ENCODE measurements at regions not wholly inside any gene's neighbourhood (a gene's known extent, or its start where the extent isn't known, plus 50 kb on each side); places are given as distances from the start of the nearest gene placed in this dataset.

DNA sequence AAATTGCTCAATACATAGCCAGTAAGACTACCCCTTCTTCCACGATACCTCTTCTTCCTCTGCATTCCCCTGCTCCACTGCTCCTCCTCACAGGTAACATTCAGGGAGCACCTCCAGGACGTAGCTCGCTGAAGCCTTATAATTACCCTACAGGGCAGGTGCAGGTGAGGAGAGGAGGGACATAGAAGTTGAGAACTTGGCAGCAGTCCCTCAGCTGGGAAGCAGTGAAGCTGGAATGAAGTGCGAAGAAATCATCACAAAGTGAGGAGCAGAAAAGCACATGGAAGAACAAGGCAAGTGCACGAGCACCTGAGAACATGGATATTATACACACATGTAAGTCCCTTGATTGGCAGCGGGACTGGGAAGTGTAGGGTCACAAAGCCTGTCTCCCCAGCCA, 118.2 kb downstream of the HSD17B3 start:
- no peaks in the 10 kb centered on the region for H3K36me3 ChIP-seq (ENCODE audit: control insufficient read depth in 2 of 2, insufficient read depth in 2 of 2, low read length in 1 of 2)
- no peak overlapping the region for H3K27ac ChIP-seq (ENCODE audit: low read depth in 2 of 2, low read length in 1 of 2)
- peaks cover 2 to 5% of the 10 kb centered on the region in 2 donors for H3K9me3 ChIP-seq (ENCODE audit: control insufficient read depth in 2 of 2, insufficient read depth in 1 of 2, low read depth in 1 of 2, low read length in 1 of 2)
- peaks cover 4 to 7% of the 10 kb centered on the region in 2 donors for H3K4me1 ChIP-seq (ENCODE audit: control insufficient read depth in 2 of 2, insufficient read depth in 2 of 2, low read length in 1 of 2)
- H3K4me3 ChIP-seq (ENCODE audit: low read depth in 1 of 2, low read length in 2 of 2): no peak overlapping the region
- H3K27me3 ChIP-seq (ENCODE audit: control insufficient read depth in 1 of 2, insufficient read depth in 2 of 2, low read length in 2 of 2): no peaks in the 10 kb centered on the region
- WGBS, 2 donors: 82 to 91% methylated on average over 6 of the region's 6 CpGs

GRCh38 chr9:96178153-96178552, 123.8 kb downstream of the HSD17B3 start:
- no peaks in the 10 kb centered on the region for H3K27me3 ChIP-seq (ENCODE audit: control insufficient read depth in 1 of 2, insufficient read depth in 2 of 2, low read length in 2 of 2)
- H3K27ac ChIP-seq (ENCODE audit: low read depth in 2 of 2, low read length in 1 of 2): no peak overlapping the region
- H3K4me1 ChIP-seq (ENCODE audit: control insufficient read depth in 2 of 2, insufficient read depth in 2 of 2, low read length in 1 of 2): no peaks in the 10 kb centered on the region
- WGBS, 2 donors: 93 to 99% methylated on average over 8 of the region's 8 CpGs
- H3K9me3 ChIP-seq (ENCODE audit: control insufficient read depth in 2 of 2, insufficient read depth in 1 of 2, low read depth in 1 of 2, low read length in 1 of 2): no peaks in the 10 kb centered on the region
- no peak overlapping the region for H3K4me3 ChIP-seq (ENCODE audit: low read depth in 1 of 2, low read length in 2 of 2)
- H3K36me3 ChIP-seq (ENCODE audit: control insufficient read depth in 2 of 2, insufficient read depth in 2 of 2, low read length in 1 of 2): no peaks in the 10 kb centered on the region

- no peak overlapping the region for H3K4me3 ChIP-seq (ENCODE audit: low read depth in 1 of 2, low read length in 2 of 2)
- no peak overlapping the region for H3K27ac ChIP-seq (ENCODE audit: low read depth in 2 of 2, low read length in 1 of 2)
- H3K4me1 ChIP-seq (ENCODE audit: control insufficient read depth in 2 of 2, insufficient read depth in 2 of 2, low read length in 1 of 2): no peaks in the 10 kb centered on the region
- H3K9me3 ChIP-seq (ENCODE audit: control insufficient read depth in 2 of 2, insufficient read depth in 1 of 2, low read depth in 1 of 2, low read length in 1 of 2): no peaks in the 10 kb centered on the region
- H3K27me3 ChIP-seq (ENCODE audit: control insufficient read depth in 1 of 2, insufficient read depth in 2 of 2, low read length in 2 of 2): no peaks in the 10 kb centered on the region
- WGBS, 2 donors: 69 to 71% methylated on average over 4 of the region's 4 CpGs
- no peaks in the 10 kb centered on the region for H3K36me3 ChIP-seq (ENCODE audit: control insufficient read depth in 2 of 2, insufficient read depth in 2 of 2, low read length in 1 of 2)
Measured at GRCh38 chr9:96177719-96178028, 124.3 kb downstream of the HSD17B3 start.

DNA sequence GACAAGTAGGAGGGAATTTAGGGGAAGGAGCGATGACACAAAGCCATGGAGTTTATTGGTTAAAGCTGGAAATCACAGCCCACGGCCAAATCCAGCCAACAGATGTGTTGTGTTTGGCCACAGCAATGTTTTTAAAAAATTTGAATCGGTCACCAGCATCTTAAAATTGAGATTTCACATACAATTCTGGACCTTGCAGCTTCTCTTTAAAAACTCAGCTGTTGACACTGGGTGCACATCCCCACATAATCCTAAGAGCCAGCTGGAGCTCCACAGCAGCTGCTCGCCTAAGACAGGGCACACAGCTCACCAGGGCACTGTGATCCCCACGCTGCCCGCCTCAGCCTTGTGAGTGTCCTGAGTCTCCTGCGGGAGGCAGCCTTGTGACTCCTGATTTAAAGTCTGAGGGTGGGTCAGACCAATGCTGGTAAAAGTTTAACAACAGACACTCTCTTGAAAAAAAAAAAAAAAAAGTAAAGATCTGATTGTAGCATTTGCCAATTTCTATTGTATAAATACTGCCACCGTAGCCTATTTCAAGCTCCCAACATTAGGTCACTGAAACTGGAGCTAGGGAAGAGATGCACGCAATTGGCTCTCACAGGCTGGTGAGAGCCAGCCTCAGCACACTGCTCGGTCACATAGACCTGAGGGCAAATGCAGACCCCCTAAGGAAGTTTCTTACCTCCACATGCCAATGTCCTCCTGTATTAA, 124.8 kb downstream of the HSD17B3 start:
- Histone ChIP-seq H3K4me3 (ENCODE audit: low read depth in 1 of 2, low read length in 2 of 2) (no peak overlapping the region), H3K4me1 (ENCODE audit: control insufficient read depth in 2 of 2, insufficient read depth in 2 of 2, low read length in 1 of 2) (no peaks in the 10 kb centered on the region), H3K27me3 (ENCODE audit: control insufficient read depth in 1 of 2, insufficient read depth in 2 of 2, low read length in 2 of 2) (no peaks in the 10 kb centered on the region), H3K9me3 (ENCODE audit: control insufficient read depth in 2 of 2, insufficient read depth in 1 of 2, low read depth in 1 of 2, low read length in 1 of 2) (no peaks in the 10 kb centered on the region), H3K36me3 (ENCODE audit: control insufficient read depth in 2 of 2, insufficient read depth in 2 of 2, low read length in 1 of 2) (no peaks in the 10 kb centered on the region), H3K27ac (ENCODE audit: low read depth in 2 of 2, low read length in 1 of 2) (no peak overlapping the region)
- WGBS, 2 donors: 63 to 66% methylated on average over 10 of the region's 10 CpGs

DNA sequence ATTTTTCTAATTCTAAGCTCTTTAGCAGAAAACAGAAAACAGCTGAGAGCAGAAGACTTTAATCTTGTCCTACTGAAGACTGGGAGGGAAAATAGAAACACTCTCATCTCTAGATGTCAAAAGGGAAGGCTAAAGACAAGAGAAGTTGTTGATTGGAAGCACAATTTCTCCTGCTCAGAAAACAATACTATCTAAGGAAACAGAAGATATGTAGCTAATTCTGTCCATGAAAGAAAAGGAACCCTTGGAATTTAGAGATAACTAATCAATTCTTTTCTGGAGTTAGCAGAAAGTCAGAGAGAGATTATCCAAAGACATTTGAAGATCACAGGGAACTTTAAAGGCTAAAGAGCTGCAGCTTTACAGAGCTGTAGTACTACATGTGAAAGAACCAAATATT, 126.2 kb downstream of the HSD17B3 start:
- Histone ChIP-seq H3K9me3 (ENCODE audit: control insufficient read depth in 2 of 2, insufficient read depth in 1 of 2, low read depth in 1 of 2, low read length in 1 of 2) (no peaks in the 10 kb centered on the region), H3K4me1 (ENCODE audit: control insufficient read depth in 2 of 2, insufficient read depth in 2 of 2, low read length in 1 of 2) (no peaks in the 10 kb centered on the region), H3K27me3 (ENCODE audit: control insufficient read depth in 1 of 2, insufficient read depth in 2 of 2, low read length in 2 of 2) (no peaks in the 10 kb centered on the region), H3K36me3 (ENCODE audit: control insufficient read depth in 2 of 2, insufficient read depth in 2 of 2, low read length in 1 of 2) (no peaks in the 10 kb centered on the region), H3K4me3 (ENCODE audit: low read depth in 1 of 2, low read length in 2 of 2) (no peak overlapping the region), H3K27ac (ENCODE audit: low read depth in 2 of 2, low read length in 1 of 2) (no peak overlapping the region)

GRCh38 chr9:96175001-96175400, 127.0 kb downstream of the HSD17B3 start:
- no peak overlapping the region for H3K4me3 ChIP-seq (ENCODE audit: low read depth in 1 of 2, low read length in 2 of 2)
- H3K27ac ChIP-seq (ENCODE audit: low read depth in 2 of 2, low read length in 1 of 2): no peak overlapping the region
- 94% methylated on average over 1 of the region's 1 CpG for WGBS, 2 donors
- H3K27me3 ChIP-seq (ENCODE audit: control insufficient read depth in 1 of 2, insufficient read depth in 2 of 2, low read length in 2 of 2): no peaks in the 10 kb centered on the region
- H3K4me1 ChIP-seq (ENCODE audit: control insufficient read depth in 2 of 2, insufficient read depth in 2 of 2, low read length in 1 of 2): no peaks in the 10 kb centered on the region
- no peaks in the 10 kb centered on the region for H3K36me3 ChIP-seq (ENCODE audit: control insufficient read depth in 2 of 2, insufficient read depth in 2 of 2, low read length in 1 of 2)
- H3K9me3 ChIP-seq (ENCODE audit: control insufficient read depth in 2 of 2, insufficient read depth in 1 of 2, low read depth in 1 of 2, low read length in 1 of 2): no peaks in the 10 kb centered on the region

DNA sequence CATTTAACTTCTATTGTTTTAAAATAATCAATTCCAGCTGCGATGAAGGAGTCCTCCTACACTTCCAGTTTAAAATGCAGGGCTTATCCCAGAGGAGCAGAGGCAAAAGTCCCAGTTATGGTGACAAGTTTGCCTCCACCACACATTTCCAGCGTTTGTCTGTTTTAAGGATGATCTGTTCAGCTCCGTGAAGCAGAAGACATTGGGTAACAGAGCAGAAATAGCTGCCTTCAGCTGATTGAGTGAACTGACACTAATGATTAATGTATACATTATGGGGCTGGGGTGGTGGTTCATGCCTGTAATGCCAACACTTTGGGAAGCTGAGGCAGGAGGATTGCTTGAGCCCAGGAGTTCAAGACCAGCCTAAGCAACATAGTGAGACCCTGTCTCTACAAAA, 127.6 kb downstream of the HSD17B3 start:
- WGBS, 2 donors: 82 to 89% methylated on average over 3 of the region's 3 CpGs
- no peaks in the 10 kb centered on the region for H3K9me3 ChIP-seq (ENCODE audit: control insufficient read depth in 2 of 2, insufficient read depth in 1 of 2, low read depth in 1 of 2, low read length in 1 of 2)
- H3K27ac ChIP-seq (ENCODE audit: low read depth in 2 of 2, low read length in 1 of 2): no peak overlapping the region
- peaks cover under 1 to 1% of the 10 kb centered on the region in 2 donors for H3K4me1 ChIP-seq (ENCODE audit: control insufficient read depth in 2 of 2, insufficient read depth in 2 of 2, low read length in 1 of 2)
- H3K36me3 ChIP-seq (ENCODE audit: control insufficient read depth in 2 of 2, insufficient read depth in 2 of 2, low read length in 1 of 2): no peaks in the 10 kb centered on the region
- no peak overlapping the region for H3K4me3 ChIP-seq (ENCODE audit: low read depth in 1 of 2, low read length in 2 of 2)
- H3K27me3 ChIP-seq (ENCODE audit: control insufficient read depth in 1 of 2, insufficient read depth in 2 of 2, low read length in 2 of 2): no peaks in the 10 kb centered on the region

- Histone ChIP-seq H3K9me3 (ENCODE audit: control insufficient read depth in 2 of 2, insufficient read depth in 1 of 2, low read depth in 1 of 2, low read length in 1 of 2) (no peaks in the 10 kb centered on the region), H3K36me3 (ENCODE audit: control insufficient read depth in 2 of 2, insufficient read depth in 2 of 2, low read length in 1 of 2) (no peaks in the 10 kb centered on the region), H3K4me1 (ENCODE audit: control insufficient read depth in 2 of 2, insufficient read depth in 2 of 2, low read length in 1 of 2) (peaks cover 2 to 8% of the 10 kb centered on the region in 2 donors), H3K27me3 (ENCODE audit: control insufficient read depth in 1 of 2, insufficient read depth in 2 of 2, low read length in 2 of 2) (no peaks in the 10 kb centered on the region), H3K27ac (ENCODE audit: low read depth in 2 of 2, low read length in 1 of 2) (no peak overlapping the region), H3K4me3 (ENCODE audit: low read depth in 1 of 2, low read length in 2 of 2) (no peak overlapping the region)
- 86 to 91% methylated on average over 7 of the region's 7 CpGs for WGBS, 2 donors
Measured at GRCh38 chr9:96173640-96174039, 128.3 kb downstream of the HSD17B3 start.

- Histone ChIP-seq H3K9me3 (ENCODE audit: control insufficient read depth in 2 of 2, insufficient read depth in 1 of 2, low read depth in 1 of 2, low read length in 1 of 2) (no peaks in the 10 kb centered on the region), H3K27me3 (ENCODE audit: control insufficient read depth in 1 of 2, insufficient read depth in 2 of 2, low read length in 2 of 2) (no peaks in the 10 kb centered on the region), H3K36me3 (ENCODE audit: control insufficient read depth in 2 of 2, insufficient read depth in 2 of 2, low read length in 1 of 2) (no peaks in the 10 kb centered on the region), H3K4me1 (ENCODE audit: control insufficient read depth in 2 of 2, insufficient read depth in 2 of 2, low read length in 1 of 2) (peaks cover 2 to 8% of the 10 kb centered on the region in 2 donors), H3K4me3 (ENCODE audit: low read depth in 1 of 2, low read length in 2 of 2) (no peak overlapping the region), H3K27ac (ENCODE audit: low read depth in 2 of 2, low read length in 1 of 2) (no peak overlapping the region)
- 47 to 54% methylated on average over 5 of the region's 5 CpGs for WGBS, 2 donors
Measured at GRCh38 chr9:96172797-96173196, 129.2 kb downstream of the HSD17B3 start.

GRCh38 chr9:96171728-96172127, 130.2 kb downstream of the HSD17B3 start:
- no peak overlapping the region for H3K27ac ChIP-seq (ENCODE audit: low read depth in 2 of 2, low read length in 1 of 2)
- peaks cover 0 to 3% of the 10 kb centered on the region in 2 donors for H3K9me3 ChIP-seq (ENCODE audit: control insufficient read depth in 2 of 2, insufficient read depth in 1 of 2, low read depth in 1 of 2, low read length in 1 of 2)
- H3K36me3 ChIP-seq (ENCODE audit: control insufficient read depth in 2 of 2, insufficient read depth in 2 of 2, low read length in 1 of 2): no peaks in the 10 kb centered on the region
- H3K27me3 ChIP-seq (ENCODE audit: control insufficient read depth in 1 of 2, insufficient read depth in 2 of 2, low read length in 2 of 2): no peaks in the 10 kb centered on the region
- 75 to 76% methylated on average over 6 of the region's 6 CpGs for WGBS, 2 donors
- H3K4me1 ChIP-seq (ENCODE audit: control insufficient read depth in 2 of 2, insufficient read depth in 2 of 2, low read length in 1 of 2): peaks cover 2 to 8% of the 10 kb centered on the region in 2 donors
- H3K4me3 ChIP-seq (ENCODE audit: low read depth in 1 of 2, low read length in 2 of 2): no peak overlapping the region

Measured in esophagus (tissue), 2 donors.